NCI-H1417 (cell line): ENCODE measurements at regions not wholly inside any gene's neighbourhood (a gene's known extent, or its start where the extent isn't known, plus 50 kb on each side); places are given as distances from the start of the nearest gene placed in this dataset.
"Not testable (repeated sequence)": the region's sequence is repeated elsewhere in the genome, so short reads cannot be mapped to it uniquely, and the experiment has no call there.

Experiments
- DNase-seq, 3 experiments: peaks; one replicate each; lab custom pipeline; 2025; lab: John Stamatoyannopoulos, UW

DNA sequence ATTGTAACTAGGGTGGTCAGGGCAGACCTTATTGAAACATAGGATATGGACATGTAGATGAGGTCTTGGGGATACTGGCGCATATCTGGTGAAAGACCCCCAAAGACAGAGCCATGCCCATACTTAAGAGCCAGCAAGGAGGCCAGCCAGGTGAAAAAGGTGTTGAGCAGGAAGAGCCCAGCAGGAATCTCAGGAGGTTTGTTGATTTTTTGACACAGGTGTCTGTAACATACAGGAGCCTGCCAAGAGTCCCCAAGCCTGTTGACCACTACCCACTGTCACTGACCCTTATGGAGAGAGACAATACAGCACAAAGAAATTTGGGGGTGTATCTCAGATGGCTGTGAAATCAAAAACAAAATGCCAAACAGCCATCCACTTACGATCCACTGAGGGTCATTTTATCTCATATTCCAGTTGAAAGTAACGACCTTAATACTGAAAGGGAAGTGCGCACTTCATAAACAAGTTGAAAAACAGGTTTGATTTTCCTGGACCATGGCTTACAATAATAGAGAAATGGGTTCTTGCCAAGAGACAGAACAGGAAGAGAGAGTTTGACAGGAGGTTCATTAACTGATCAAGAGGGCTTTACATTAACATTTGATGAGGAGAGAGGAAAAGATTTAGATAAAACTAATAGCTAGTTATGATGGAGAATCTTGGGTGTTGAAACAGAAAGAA is 163.6 kb downstream of the GLUL start:
- DNase-seq: peak in 1 of 3 experiments; percentile 43

DNA sequence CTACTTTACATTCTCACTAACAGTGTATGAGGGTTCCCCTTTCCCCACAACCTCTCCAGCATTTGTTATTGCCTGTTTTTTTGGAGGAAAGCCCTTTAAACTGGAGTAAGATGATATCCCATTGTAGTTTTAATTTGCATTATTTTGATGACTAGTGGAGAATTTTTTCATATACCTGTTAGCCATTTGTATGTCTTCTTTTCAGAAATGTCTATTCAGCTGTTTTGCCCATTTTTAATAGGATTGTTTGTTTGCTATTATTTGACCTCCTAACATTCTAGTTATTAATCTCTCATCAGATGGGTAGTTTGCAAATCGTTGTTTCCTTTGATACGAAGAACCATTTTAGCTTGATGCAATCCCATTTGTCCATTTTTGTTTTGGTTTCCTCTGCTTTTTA is 165.0 kb downstream of the GLUL start:
- DNase-seq: no peak

DNA sequence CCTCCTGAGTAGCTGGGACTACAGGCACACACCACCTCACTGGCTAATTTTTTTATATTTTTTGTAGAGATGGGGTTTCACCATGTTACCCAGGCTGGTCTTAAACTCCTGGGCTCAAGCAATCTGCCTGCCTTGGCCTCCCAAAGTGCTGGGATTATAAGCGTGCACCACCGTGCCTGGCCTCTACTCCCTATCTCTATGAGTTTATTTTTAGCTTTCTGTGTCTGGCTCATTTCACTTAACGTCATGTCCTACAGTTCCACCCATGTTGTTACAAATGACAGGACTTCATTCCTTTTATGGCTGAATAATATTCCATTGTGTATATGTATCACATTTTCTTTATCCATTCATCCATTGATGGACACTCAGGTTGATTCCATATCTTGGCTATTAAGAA is 164.2 kb upstream of the ZNF648 start:
- DNase-seq: not testable (repeated sequence)

DNA sequence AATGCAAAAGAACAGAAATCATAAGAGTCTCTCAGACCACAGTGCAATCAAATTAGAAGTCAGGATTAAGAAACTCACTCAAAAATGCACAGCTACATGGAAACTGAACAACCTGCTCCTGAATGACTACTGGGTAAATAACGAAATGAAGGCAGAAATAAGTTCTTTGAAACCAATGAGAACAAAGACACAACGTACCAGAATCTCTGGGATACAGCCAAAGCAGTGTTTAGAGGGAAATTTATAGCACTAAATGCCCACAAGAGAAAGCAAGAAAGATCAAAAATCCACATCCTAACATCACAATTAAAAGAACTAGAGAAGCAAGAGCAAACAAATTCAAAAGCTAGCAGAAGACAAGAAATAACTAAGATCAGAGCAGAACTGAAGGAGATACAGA is 160.5 kb upstream of the ZNF648 start:
- not testable (repeated sequence) for DNase-seq

DNA sequence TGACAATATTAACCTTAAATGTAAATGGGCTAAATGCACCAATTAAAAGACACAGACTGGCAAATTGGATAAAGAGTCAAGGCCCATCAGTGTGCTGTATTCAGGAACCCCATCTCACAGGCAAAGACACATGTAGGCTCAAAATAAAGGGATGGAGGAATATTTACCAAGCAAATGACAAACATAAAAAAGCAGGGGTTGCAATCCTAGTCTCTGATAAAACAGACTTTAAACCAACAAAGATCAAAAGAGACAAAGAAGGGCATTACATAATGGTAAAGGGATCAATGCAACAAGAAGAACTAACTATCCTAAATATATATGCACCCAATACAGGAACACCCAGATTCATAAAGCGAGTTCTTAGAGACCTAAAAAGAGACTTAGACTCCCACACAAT is 159.9 kb upstream of the ZNF648 start:
- not testable (repeated sequence) for DNase-seq

DNA sequence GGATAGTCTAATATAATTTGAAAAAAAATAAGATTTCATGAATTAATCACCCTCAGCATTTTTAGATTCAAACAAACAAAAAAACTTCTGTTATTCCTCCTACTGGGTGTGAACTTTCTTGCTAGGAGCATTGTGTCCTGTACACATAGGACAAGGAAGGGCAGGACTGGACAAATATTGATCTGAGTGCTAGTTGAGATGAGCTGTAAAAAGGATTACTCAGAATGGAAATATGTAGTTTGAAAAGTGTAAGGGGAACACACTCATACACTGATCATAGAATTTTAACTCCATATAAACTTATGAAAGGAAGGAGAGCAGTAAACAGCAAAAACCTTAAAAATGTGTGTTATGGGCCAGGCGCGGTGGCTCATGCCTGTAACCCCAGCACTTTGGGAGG is 156.5 kb upstream of the ZNF648 start:
- DNase-seq: no peak

DNA sequence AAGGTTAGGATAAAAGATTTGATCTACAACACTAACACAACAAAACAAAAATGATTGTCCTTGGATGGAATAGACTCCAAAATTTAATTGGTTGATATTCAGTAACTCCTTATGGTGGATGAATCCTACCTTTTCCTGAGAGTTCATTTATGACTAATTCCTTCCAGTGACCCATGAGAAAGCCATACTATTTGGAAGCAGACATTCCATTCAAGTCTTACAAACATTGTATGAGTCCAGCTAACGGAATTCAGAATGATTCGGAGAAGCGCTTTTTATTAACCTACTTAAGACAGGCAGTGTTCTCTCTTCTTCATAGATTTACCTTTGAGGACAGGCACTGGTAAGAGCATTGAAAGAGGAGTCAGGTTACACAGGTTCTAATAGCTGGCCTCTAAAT is 155.6 kb upstream of the ZNF648 start:
- DNase-seq: no peak

DNA sequence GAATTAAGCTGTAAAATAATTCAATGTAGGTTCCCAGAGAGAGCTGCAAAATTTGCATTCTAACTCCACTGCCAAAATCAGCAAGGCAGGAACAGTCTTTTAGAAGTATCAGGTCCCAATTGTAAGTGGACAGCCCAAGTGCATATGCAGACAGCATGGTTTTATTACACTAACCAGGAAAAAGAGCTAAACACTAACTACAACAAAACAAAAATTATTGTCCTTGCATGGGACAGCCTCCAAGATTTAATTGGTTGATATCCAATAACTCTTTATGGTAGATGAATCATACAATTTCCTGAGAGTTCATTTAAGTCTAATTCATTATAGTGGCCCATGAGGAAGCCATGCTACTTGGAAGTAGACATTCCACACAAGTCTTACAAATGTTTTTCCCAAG is 154.3 kb upstream of the ZNF648 start:
- DNase-seq: no peak

DNA sequence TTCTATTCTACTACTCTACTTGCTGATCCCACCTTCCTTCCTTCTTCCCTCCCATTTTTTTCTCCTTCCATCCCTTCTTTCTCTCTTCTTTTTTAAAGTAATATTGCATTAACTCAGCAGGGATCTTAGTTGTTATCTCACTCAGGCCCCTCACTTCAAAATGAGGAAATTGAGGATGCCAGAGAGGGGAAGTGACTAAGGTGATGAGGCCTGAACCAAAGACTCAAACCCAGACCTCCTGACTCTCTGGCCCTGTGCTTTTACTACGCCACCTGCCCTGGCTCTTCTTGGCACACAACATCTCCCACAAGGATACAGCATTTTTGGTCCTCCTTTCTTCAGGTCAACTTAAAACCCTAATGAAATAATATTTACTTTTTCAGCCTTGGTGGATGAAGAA is 151.7 kb upstream of the ZNF648 start:
- DNase-seq: no peak

DNA sequence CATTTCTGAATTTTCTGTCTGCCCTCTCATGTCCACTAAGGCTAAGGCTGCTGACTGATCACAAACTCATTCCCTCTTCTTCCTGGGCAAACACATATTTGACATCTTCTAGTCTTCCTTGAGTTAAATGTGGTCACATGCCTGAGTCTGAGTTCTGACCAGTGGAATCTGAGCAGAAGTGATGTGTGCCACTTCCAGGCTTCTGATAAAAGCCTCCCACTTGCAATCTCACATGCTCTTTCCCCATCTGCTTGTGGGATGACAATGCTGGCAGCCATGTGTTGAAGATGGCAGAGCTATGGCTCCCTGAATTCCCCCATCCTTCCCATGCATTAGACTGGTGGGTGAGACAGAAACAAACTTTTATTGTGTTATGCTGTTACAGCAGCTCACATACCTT is 149.9 kb upstream of the ZNF648 start:
- DNase-seq: no peak

DNA sequence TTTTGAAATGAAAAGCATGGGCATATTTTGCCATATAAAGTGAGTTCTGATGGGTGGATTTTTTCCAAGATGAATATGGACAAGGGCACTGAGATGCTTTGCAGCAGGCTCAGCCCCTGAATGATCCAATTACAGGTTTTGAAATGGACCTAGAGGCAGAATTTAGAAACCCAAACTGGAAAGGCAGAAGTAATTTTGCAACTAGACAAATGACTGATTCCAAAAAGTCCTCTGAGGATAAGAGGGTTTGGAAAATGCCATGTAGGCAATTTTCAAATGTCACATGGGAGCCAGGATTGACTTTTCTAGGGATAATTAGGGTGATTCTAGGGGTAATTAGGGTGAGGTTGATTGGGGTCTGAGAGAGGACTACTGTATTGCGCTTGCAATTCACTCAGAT is 148.9 kb upstream of the ZNF648 start:
- no peak for DNase-seq

DNA sequence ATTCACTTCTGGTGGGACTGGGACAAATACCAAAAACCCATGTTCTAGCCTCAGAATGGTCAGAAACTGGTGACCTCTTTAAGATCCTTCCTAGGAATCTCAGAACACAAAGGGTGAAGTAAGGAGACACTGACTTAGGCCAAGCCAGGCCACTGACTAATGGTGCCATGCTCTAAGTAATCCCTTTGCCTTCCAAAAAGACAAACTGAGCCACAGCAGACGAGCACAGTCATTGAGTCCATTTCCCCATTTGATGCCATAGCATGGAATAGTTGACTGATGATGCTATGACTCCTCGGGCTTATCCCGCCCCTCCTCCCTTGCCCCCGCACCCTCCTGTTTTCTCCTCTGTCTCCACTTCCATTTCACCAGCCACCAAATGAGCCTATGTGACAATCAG is 145.8 kb upstream of the ZNF648 start:
- DNase-seq: no peak

DNA sequence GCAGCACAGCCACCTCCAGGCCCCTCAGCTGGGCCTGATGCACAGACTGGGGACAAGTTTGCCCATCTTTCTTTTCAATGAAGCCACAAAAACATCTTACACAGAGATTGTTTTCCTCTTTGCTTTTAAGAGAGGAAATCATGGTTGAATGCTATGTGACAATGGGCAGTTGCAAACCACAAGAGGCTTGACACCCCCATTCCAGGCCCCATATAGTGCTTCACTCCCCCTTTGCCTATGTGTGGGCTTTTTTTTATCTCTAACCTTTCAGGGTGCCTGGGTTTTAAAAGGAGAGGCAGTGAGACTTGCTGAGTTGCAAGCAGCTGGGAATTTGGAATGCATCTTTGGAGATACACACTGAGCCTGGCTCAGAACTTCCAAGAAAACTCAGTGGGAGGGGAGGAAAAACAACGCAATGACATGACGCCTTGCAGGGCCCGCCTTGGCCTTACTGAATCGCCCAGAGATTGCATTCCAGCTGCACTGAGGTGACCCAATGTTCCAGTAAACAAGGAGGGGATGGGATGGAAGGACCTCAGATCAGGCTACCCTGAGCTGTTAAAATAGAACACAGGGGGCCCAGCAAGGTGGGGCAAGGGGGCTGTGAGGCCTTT is 145.2 kb upstream of the ZNF648 start:
- DNase-seq: no peak

DNA sequence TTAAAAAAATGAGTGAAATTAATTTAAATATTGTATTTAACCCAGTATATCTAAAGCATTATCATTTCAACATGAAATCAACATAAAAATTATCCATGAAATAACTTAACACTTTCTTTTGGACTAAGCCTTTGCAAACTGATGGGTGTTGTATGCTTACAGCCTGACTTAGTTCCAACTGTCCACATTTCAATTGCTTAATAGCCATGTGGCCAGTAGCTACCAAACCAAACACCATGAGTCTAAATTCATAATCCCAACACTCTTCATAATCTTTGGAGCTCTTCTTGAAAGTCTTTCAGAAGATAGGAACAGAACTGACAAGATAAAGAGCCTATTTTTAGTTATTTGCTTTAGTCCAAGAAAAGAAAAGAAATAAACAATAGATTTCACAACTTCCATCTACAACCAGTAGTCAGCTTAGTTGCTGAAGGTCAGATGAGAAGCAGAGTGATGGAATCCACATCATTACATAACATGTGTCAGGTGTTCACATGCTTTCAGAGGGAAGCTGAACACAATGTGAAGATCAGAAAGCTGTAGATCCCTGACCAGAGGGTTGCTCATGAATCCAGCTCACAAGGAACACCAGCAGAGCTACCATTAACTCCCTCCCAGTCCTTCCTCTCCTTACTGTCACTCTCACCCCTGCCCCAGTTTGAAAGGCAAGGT is 144.0 kb upstream of the ZNF648 start:
- no peak for DNase-seq

DNA sequence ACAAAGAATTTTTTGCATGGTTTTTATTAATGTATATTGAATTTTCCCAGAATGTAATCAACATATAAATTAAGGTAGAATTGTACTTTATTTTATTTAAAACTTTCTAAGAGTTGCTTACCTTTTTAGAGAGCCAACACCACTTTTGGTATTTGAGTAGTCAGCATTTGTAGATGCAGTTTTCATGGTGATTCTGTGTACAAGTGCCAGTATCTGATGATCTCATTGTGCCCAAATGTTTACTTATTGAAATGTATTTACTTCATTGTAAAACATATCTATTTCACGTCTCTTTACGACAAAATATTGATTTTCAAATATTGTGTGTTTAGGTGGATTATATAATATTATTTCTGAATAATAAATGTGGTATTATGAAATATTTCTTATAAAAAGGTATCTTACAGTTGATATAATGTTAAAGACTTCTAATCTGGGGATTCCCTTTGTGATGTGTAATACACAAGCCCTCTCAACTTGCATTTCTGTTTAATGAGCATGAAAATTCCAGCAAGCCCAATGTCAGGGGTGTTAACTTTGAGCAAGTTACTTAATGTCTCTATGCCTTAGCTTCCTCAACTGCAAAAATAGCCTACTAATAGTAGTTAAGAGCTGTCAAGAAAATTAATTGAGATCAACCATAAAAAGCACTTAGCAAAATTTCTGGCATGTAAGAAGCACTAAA is 141.8 kb upstream of the ZNF648 start:
- no peak for DNase-seq

DNA sequence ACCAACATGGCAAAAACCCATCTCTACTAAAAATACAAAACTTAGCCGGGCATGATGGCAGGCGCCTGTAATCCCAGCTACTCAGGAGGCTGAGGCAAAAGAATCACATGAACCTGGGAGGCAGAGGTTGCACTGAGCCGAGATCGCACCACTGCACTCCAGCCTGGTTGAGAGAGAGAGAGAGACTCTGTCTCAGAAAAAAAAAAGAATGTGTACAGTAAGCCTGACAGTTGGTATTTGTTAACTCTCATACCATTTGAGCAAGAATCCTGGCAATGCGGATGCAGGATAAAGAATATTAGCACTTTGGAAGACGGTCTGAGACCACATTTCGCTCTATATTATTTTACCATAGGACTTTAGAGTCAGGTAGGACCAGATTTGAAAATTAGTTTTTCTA is 140.0 kb upstream of the ZNF648 start:
- DNase-seq: not testable (repeated sequence)

DNA sequence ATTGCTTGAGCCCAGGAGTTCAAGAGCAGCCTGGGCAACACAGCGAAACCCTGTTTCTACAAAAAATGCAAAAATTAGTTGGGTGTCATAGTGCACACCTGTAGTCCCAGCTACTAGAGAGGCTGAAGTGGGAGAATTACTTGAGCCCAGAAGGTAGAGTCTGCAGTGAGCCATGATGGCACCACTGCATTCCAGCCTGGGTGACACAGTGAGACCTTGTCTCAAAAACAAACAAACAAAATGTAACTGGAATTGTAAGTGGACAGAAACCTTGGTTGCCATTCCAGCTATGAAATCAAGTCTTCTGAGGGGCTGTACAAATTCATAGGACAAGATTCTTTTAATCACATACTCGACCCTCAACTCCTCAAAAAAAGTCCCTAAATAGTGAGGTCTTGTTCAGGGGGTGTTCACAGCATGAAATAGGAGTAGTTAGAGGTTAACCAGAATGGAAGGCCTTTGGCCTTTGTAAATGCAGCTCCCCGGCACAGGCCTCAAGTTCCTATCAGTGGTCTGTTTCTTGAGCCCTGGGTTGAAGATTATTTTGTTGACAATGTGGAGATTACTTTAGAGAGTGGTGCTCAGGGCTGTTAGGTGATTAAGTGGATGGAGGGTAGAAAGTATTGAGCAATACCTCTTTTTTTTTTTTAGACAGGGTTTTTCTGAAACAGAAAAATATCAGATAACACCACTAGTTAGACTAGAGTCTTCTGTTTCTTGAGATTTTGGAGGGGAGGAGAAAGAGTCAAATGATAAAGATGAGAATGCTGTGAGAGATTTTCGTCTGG is 138.7 kb upstream of the ZNF648 start:
- no peak for DNase-seq

DNA sequence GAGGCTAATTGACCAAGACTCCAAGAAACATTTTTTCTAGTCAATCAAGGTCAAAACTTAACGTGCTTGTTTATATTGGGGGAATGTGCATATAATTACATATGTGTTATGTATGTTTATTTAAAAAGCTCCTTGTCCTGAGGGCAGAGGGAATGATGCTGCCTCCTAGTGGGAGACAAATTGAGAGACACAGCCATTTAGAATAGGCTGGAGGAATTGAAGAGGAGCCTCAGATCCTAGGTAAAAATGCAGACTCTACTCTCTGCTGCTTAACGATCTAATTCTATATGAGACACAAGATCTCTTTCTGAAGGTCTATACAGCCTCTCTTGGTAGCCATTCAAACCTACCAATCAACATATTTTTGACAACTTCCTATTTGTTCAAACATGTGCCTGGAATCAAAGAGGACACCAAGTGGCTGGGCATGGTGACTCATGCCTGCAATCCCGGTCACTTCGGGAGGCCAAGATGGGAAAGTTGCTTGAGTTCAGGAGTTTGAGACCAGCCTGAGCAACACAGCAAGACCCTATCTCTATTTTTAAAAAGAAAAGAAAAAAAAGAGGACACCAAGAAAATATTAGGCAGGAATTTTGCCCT is 136.6 kb upstream of the ZNF648 start:
- DNase-seq: no peak

DNA sequence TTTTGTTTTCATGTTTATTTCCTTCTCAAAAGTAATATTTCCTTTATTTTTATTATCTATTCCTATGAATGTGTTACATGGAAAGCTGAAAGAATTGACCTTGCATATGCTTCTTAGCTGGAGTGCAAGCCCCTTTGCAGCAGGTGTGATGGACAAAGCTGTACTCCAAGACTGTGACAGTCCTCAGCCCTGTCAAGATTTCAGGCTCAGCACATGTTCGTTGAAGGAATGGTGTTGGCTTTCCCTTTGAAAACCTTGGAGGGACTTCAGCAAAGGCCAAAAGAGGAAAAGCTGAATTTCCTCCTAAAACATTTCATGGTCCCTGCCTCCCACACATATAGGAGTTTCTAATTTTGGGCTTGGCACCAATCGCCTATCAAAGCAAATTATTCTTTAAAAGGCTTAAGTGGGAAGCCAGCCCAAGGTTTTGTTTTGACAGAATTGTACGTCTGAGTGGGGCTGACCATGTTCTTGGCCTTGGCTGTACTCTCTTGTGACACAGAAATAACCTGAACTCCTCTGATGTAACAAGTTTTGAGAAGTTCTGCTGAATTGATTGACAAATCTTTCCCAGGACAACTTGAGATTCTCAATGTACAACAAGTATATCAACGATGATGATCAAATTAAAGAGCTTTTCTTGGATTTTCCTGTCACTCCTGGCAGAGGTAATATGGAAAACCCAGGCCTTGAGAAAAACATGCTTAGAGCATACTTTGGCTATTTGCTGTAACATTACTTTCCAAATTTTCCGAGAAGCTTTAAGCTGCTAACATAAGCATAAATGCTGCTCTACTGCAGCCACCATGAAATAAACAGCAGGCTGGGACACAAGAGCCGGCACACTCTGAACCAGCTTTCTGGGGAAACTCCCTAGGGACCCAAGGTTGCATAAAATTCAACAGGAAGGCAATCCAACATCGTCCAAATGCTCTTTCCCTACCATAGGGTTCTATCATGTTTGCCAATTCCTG is 135.7 kb upstream of the ZNF648 start:
- DNase-seq: peak in 1 of 3 experiments; percentile 37

DNA sequence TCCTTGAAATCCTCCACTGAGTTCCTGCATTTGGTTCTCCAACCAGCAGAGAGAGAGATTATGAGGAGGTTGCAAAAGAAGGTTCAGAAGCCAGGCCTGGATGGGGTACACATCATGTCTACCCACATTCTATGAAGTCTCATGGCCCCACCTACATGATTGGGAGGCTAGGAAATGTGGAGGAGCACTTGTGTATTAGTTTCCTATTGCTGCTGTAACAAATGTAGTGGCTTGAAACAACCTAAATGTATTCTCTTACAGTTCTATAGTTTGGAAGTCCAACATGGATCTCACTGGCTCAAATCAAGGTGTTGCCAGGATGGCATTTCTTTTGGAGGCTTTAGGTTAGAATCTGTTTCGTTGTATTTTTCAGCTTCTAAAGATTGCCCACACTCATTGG is 134.2 kb upstream of the ZNF648 start:
- no peak for DNase-seq
